Activated T-cell treated with anti-CD3 and anti-CD28 coated beads, Interleukin-2, amount 50 U/mL, for 72 hours (primary cell): ENCODE measurements at regions not wholly inside any gene's neighbourhood (a gene's known extent, or its start where the extent isn't known, plus 50 kb on each side); places are given as distances from the start of the nearest gene placed in this dataset.

Source experiments
- ATAC-seq, 2 donors: fragments of 150-1000 bp; cut with Tn5 transposase; replicated peaks in 1 of 2; 2 replicates each; pipeline ENCODE4 v1.10.0; 2021; ENCODE audit warnings: moderate library complexity in 2 of 2, mild to moderate bottlenecking in 1 of 2
- DNase-seq, 2 donors: peaks; one replicate each; pipeline ENCODE4 v3.0.0; 2021 to 2022; ENCODE audit warnings: mixed read lengths in 1 of 2
- H3K27ac Mint-ChIP-seq: one replicate; pipeline ENCODE4 v1.8.0; 2022; ENCODE audit warnings: mild to moderate bottlenecking, moderate library complexity, mixed read lengths
- H3K27me3 Mint-ChIP-seq: one replicate; pipeline ENCODE4 v1.8.0; 2022; ENCODE audit warnings: low read depth, mixed read lengths
- H3K36me3 Mint-ChIP-seq, 2 donors: one replicate each; pipeline ENCODE4 v1.8.0; 2022; ENCODE audit warnings: mixed read lengths in 2 of 2, mild to moderate bottlenecking in 1 of 2; ENCODE audit not compliant: insufficient read depth in 2 of 2
- H3K4me1 Mint-ChIP-seq: one replicate; pipeline ENCODE4 v1.8.0; 2022; ENCODE audit warnings: low read depth, mixed read lengths
- H3K4me3 Mint-ChIP-seq, 2 donors: one replicate each; pipeline ENCODE4 v1.8.0; 2022; ENCODE audit warnings: mild to moderate bottlenecking in 2 of 2, mixed read lengths in 2 of 2, moderate library complexity in 2 of 2
- H3K9me3 Mint-ChIP-seq, 2 donors: one replicate each; pipeline ENCODE4 v1.8.0; 2022; ENCODE audit warnings: mixed read lengths in 2 of 2

GRCh38 chr6:164427728-164428402, 881.5 kb downstream of the C6orf118 start:
- H3K27ac Mint-ChIP-seq = no peak overlapping the region
- H3K4me3 Mint-ChIP-seq = no peak overlapping the region
- no peak for DNase-seq
- peaks cover 12 to 16% of the 10 kb centered on the region in 2 donors for H3K9me3 Mint-ChIP-seq
- no peak for ATAC-seq
- peaks cover 3% of the 10 kb centered on the region in 2 donors for H3K36me3 Mint-ChIP-seq
- H3K27me3 Mint-ChIP-seq = no peaks in the 10 kb centered on the region
- no peaks in the 10 kb centered on the region for H3K4me1 Mint-ChIP-seq

- Mint-ChIP-seq H3K4me3 (no peak overlapping the region), H3K9me3 (peaks cover 14 to 16% of the 10 kb centered on the region in 2 donors), H3K36me3 (peaks cover 7 to 9% of the 10 kb centered on the region in 2 donors), H3K27ac (no peak overlapping the region), H3K27me3 (no peaks in the 10 kb centered on the region), H3K4me1 (no peaks in the 10 kb centered on the region)
- ATAC-seq = no peak
- DNase-seq = no peak
These were observed 884.9 kb downstream of the C6orf118 start for GRCh38 chr6:164424489-164424888.

GRCh38 chr6:164419099-164419498, 890.3 kb downstream of the C6orf118 start:
- Mint-ChIP-seq H3K27ac (no peak overlapping the region), H3K27me3 (no peaks in the 10 kb centered on the region), H3K36me3 (peaks cover 7 to 9% of the 10 kb centered on the region in 2 donors), H3K4me1 (no peaks in the 10 kb centered on the region), H3K4me3 (no peak overlapping the region), H3K9me3 (peaks cover 12 to 20% of the 10 kb centered on the region in 2 donors)
- DNase-seq (no peak), ATAC-seq (no peak)

- Mint-ChIP-seq H3K4me1 (no peaks in the 10 kb centered on the region), H3K9me3 (peaks cover 7 to 25% of the 10 kb centered on the region in 2 donors), H3K36me3 (peaks cover 4 to 6% of the 10 kb centered on the region in 2 donors), H3K27ac (no peak overlapping the region), H3K4me3 (no peak overlapping the region), H3K27me3 (no peaks in the 10 kb centered on the region)
- ATAC-seq (no peak), DNase-seq (no peak)
These were observed 891.2 kb downstream of the C6orf118 start for GRCh38 chr6:164418262-164418588.

- Mint-ChIP-seq H3K4me1 (no peaks in the 10 kb centered on the region), H3K9me3 (peaks cover 7 to 25% of the 10 kb centered on the region in 2 donors), H3K27me3 (no peaks in the 10 kb centered on the region), H3K36me3 (peaks cover 4 to 6% of the 10 kb centered on the region in 2 donors), H3K27ac (no peak overlapping the region), H3K4me3 (no peak overlapping the region)
- DNase-seq = no peak
- ATAC-seq = no peak
These were observed 891.7 kb downstream of the C6orf118 start for GRCh38 chr6:164417537-164418261.

GRCh38 chr6:164415832-164416563, 893.4 kb downstream of the C6orf118 start:
- no peak overlapping the region for H3K27ac Mint-ChIP-seq
- no peak for DNase-seq

GRCh38 chr6:164414695-164415094, 894.7 kb downstream of the C6orf118 start:
- Mint-ChIP-seq H3K36me3 (no peaks in the 10 kb centered on the region), H3K9me3 (peaks cover 1 to 12% of the 10 kb centered on the region in 2 donors), H3K4me3 (no peak overlapping the region), H3K27ac (no peak overlapping the region), H3K4me1 (no peaks in the 10 kb centered on the region), H3K27me3 (no peaks in the 10 kb centered on the region)
- DNase-seq (no peak), ATAC-seq (no peak)

More at GRCh38 chr6:164415832-164416563, 893.4 kb downstream of the C6orf118 start:
- no peaks in the 10 kb centered on the region for H3K36me3 Mint-ChIP-seq
- no peak overlapping the region for H3K4me3 Mint-ChIP-seq
- ATAC-seq = no peak
- no peaks in the 10 kb centered on the region for H3K4me1 Mint-ChIP-seq
- no peaks in the 10 kb centered on the region for H3K27me3 Mint-ChIP-seq
- H3K9me3 Mint-ChIP-seq = peaks cover 3 to 18% of the 10 kb centered on the region in 2 donors

- Mint-ChIP-seq H3K27me3 (no peaks in the 10 kb centered on the region), H3K4me3 (no peak overlapping the region), H3K36me3 (no peaks in the 10 kb centered on the region), H3K27ac (no peak overlapping the region), H3K9me3 (peaks cover 1 to 12% of the 10 kb centered on the region in 2 donors), H3K4me1 (no peaks in the 10 kb centered on the region)
- ATAC-seq (no peak), DNase-seq (no peak)
These were observed 896.8 kb downstream of the C6orf118 start for GRCh38 chr6:164412566-164412965.

GRCh38 chr6:164410017-164410416, 899.4 kb downstream of the C6orf118 start:
- no peak for DNase-seq
- H3K36me3 Mint-ChIP-seq = no peaks in the 10 kb centered on the region
- no peak overlapping the region for H3K27ac Mint-ChIP-seq
- no peaks in the 10 kb centered on the region for H3K27me3 Mint-ChIP-seq
- H3K4me3 Mint-ChIP-seq = no peak overlapping the region
- peaks cover 1 to 12% of the 10 kb centered on the region in 2 donors for H3K9me3 Mint-ChIP-seq
- H3K4me1 Mint-ChIP-seq = no peaks in the 10 kb centered on the region
- no peak for ATAC-seq

GRCh38 chr6:164409309-164410009, 899.9 kb downstream of the C6orf118 start:
- no peak overlapping the region for H3K27ac Mint-ChIP-seq
- H3K4me1 Mint-ChIP-seq = no peaks in the 10 kb centered on the region
- no peak overlapping the region for H3K4me3 Mint-ChIP-seq
- H3K36me3 Mint-ChIP-seq = no peaks in the 10 kb centered on the region
- peaks cover 1 to 13% of the 10 kb centered on the region in 2 donors for H3K9me3 Mint-ChIP-seq
- DNase-seq = no peak
- ATAC-seq = no peak
- H3K27me3 Mint-ChIP-seq = no peaks in the 10 kb centered on the region

- ATAC-seq (no peak), DNase-seq (no peak)
- no peaks in the 10 kb centered on the region for H3K36me3 Mint-ChIP-seq
- H3K27ac Mint-ChIP-seq = no peak overlapping the region
- H3K4me3 Mint-ChIP-seq = no peak overlapping the region
- H3K27me3 Mint-ChIP-seq = no peaks in the 10 kb centered on the region
- no peaks in the 10 kb centered on the region for H3K4me1 Mint-ChIP-seq
- H3K9me3 Mint-ChIP-seq = peaks cover under 1 to 7% of the 10 kb centered on the region in 2 donors
These were observed 900.5 kb downstream of the C6orf118 start for GRCh38 chr6:164408868-164409267.

GRCh38 chr6:164404812-164405488, 904.5 kb downstream of the C6orf118 start:
- no peak overlapping the region for H3K27ac Mint-ChIP-seq
- H3K36me3 Mint-ChIP-seq = no peaks in the 10 kb centered on the region
- H3K9me3 Mint-ChIP-seq = peaks cover 0 to 4% of the 10 kb centered on the region in 2 donors
- DNase-seq = no peak
- no peaks in the 10 kb centered on the region for H3K4me1 Mint-ChIP-seq
- no peaks in the 10 kb centered on the region for H3K27me3 Mint-ChIP-seq
- no peak overlapping the region for H3K4me3 Mint-ChIP-seq
- ATAC-seq = no peak
